GM20431 (cell line): ENCODE measurements at regions not wholly inside any gene's neighbourhood (a gene's known extent, or its start where the extent isn't known, plus 50 kb on each side); places are given as distances from the start of the nearest gene placed in this dataset.
"Not testable (repeated sequence)": the region's sequence is repeated elsewhere in the genome, so short reads cannot be mapped to it uniquely, and the experiment has no call there.

Experiments used
- in situ Hi-C: fragments of 300-500 bp; cut with MseI, MboI; formaldehyde crosslinking; loops from one replicate; pipeline ENCODE4 v1.15.0; 2020; ENCODE audit warnings: low sequenced_read_pairs; ENCODE audit not compliant: unreplicated experiment

GRCh38 chr10:30743586-30743985 is 114.0 kb upstream of the LYZL2 start:
- in situ Hi-C loops = no loop called here

- in situ Hi-C loops = no loop called here
These were observed 112.9 kb upstream of the LYZL2 start for GRCh38 chr10:30742471-30742870.

GRCh38 chr10:30740774-30741173 is 111.2 kb upstream of the LYZL2 start:
- in situ Hi-C loops = not testable (repeated sequence)

- in situ Hi-C loops = no loop called here
These were observed 108.9 kb upstream of the LYZL2 start for GRCh38 chr10:30738416-30738815.

GRCh38 chr10:30737931-30738391 is 108.4 kb upstream of the LYZL2 start:
- in situ Hi-C loops = no loop called here

GRCh38 chr10:30736685-30737232 is 107.2 kb upstream of the LYZL2 start:
- in situ Hi-C loops = no loop called here

- in situ Hi-C loops = no loop called here
These were observed 105.3 kb upstream of the LYZL2 start for GRCh38 chr10:30734901-30735300.

GRCh38 chr10:30732671-30733070 is 103.1 kb upstream of the LYZL2 start:
- in situ Hi-C loops = no loop called here

- in situ Hi-C loops = no loop called here
These were observed 102.4 kb upstream of the LYZL2 start for GRCh38 chr10:30731963-30732362.

- in situ Hi-C loops = no loop called here
These were observed 100.8 kb upstream of the LYZL2 start for GRCh38 chr10:30730306-30730705.

GRCh38 chr10:30728766-30729165 is 99.2 kb upstream of the LYZL2 start:
- in situ Hi-C loops = no loop called here

GRCh38 chr10:30728127-30728526 is 98.6 kb upstream of the LYZL2 start:
- in situ Hi-C loops = no loop called here

GRCh38 chr10:30727524-30727923 is 98.0 kb upstream of the LYZL2 start:
- in situ Hi-C loops = no loop called here

- in situ Hi-C loops = not testable (repeated sequence)
These were observed 97.3 kb upstream of the LYZL2 start for GRCh38 chr10:30726783-30727414.

GRCh38 chr10:30725661-30726060 is 96.1 kb upstream of the LYZL2 start:
- in situ Hi-C loops = no loop called here

GRCh38 chr10:30724296-30724695 is 94.7 kb upstream of the LYZL2 start:
- in situ Hi-C loops = no loop called here

- in situ Hi-C loops = no loop called here
These were observed 93.5 kb upstream of the LYZL2 start for GRCh38 chr10:30722956-30723620.

- in situ Hi-C loops = no loop called here
These were observed 90.3 kb upstream of the LYZL2 start for GRCh38 chr10:30719832-30720231.

- in situ Hi-C loops = no loop called here
These were observed 80.3 kb upstream of the LYZL2 start for GRCh38 chr10:30709700-30710358.

- in situ Hi-C loops = no loop called here
These were observed 79.7 kb upstream of the LYZL2 start for GRCh38 chr10:30709229-30709628.

GRCh38 chr10:30708234-30708633 is 78.7 kb upstream of the LYZL2 start:
- in situ Hi-C loops = no loop called here
